Body of pancreas (tissue), 4 donors: ENCODE measurements at regions not wholly inside any gene's neighbourhood (a gene's known extent, or its start where the extent isn't known, plus 50 kb on each side); places are given as distances from the start of the nearest gene placed in this dataset.

ENCODE experiments used
- CTCF ChIP-seq, 7 experiments: fragments of 450-650 bp in 4 of 7; fragments of 200-600 bp in 3 of 7; sonication (generic) in 3 of 7; IDR thresholded peaks; one replicate each; pipeline ENCODE4 v1.5.1; 2016 to 2019; ENCODE audit warnings: antibody characterized with exemption in 7 of 7
- POLR2A ChIP-seq, 3 donors: fragments of 450-650 bp; IDR thresholded peaks; one replicate each; pipeline ENCODE4 v1.6.1; 2016; ENCODE audit warnings: antibody characterized with exemption in 3 of 3, mild to moderate bottlenecking in 2 of 3

GRCh38 chr12:53867216-53868012 is 71.2 kb upstream of the HOXC13 start:
- TF ChIP-seq CTCF (IDR thresholded peaks at IDR 0.05) = no peak
- TF ChIP-seq POLR2A (IDR thresholded peaks at IDR 0.05) = no peak
